DOHH2 (cell line): ENCODE measurements at regions not wholly inside any gene's neighbourhood (a gene's known extent, or its start where the extent isn't known, plus 50 kb on each side); places are given as distances from the start of the nearest gene placed in this dataset.

ENCODE experiments used
- CTCF ChIP-seq: fragments of 200-600 bp; sonication (generic); IDR thresholded peaks from one replicate; pipeline ENCODE4 v1.5.1; 2014; ENCODE audit warnings: antibody characterized with exemption, mild to moderate bottlenecking, low read depth, low read length; ENCODE audit not compliant: poor library complexity, severe bottlenecking
- EZH2phosphoT487 ChIP-seq: fragments of 200-600 bp; sonication (generic); IDR thresholded peaks from 2 replicates; pipeline ENCODE4 v1.6.1; 2017; ENCODE audit warnings: borderline replicate concordance, mild to moderate bottlenecking, antibody characterized with exemption, low read length, moderate library complexity, mixed read lengths

DNA sequence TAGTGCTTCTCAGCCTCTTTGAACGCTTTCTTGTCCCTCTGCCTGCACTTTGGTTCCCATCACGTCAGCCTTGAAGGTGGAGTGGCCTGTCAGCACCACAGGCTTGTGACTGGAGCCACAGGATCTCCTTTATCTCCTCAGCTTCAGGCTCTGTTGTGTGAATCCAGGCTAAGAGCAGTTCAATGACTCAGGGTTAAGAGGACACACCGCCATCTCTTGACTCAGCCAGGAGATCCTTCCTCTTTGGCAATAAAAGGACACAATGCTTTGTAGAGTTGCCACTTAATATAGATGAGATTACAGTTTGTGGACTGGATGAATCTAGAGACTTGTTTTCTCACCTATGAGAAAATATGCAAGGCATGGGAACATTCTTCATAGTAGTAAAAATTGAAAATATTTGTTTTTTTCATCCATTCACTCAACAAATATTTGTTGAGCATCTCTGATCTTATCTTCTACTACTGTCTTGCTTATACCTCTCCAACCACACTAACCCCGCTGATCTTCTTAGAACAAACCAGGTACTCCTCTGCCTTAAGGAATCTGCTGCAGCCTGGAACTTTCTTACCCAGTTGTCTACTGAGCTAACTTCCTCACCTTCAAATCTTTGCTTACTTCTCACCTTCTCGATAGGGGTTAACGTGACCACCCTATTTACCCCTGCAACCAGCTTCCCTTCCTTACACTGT is 62.3 kb downstream of the UCHL1 start:
- TF ChIP-seq CTCF, result no peak
- TF ChIP-seq EZH2phosphoT487, result no peak
